Skeletal muscle cell (primary cell): ENCODE measurements at regions not wholly inside any gene's neighbourhood (a gene's known extent, or its start where the extent isn't known, plus 50 kb on each side); places are given as distances from the start of the nearest gene placed in this dataset.
"Not testable (repeated sequence)": the region's sequence is repeated elsewhere in the genome, so short reads cannot be mapped to it uniquely, and the experiment has no call there.

Experiments used
- DNase-seq: peaks from one replicate; pipeline ENCODE4 v3.0.0-alpha.2; 2010; ENCODE audit warnings: low read depth
- H3K4me3 ChIP-seq: 2 replicates; pipeline ENCODE4 v1.5.1; 2011; ENCODE audit warnings: low read depth, mild to moderate bottlenecking, control low read depth, low read length, moderate library complexity

- H3K4me3 ChIP-seq: no peak overlapping the region
- peak; percentile 81 for DNase-seq
Measured at GRCh38 chr15:77830051-77830468, 197.3 kb upstream of the LINGO1 start.

- DNase-seq, H3K4me3 ChIP-seq: not testable (repeated sequence)
Measured at GRCh38 chr15:77829331-77829730, 196.6 kb upstream of the LINGO1 start.

- DNase-seq: no peak
- H3K4me3 ChIP-seq: no peak overlapping the region
Measured at GRCh38 chr15:77827860-77828259, 195.1 kb upstream of the LINGO1 start.

- no peak for DNase-seq
- H3K4me3 ChIP-seq: no peak overlapping the region
Measured at GRCh38 chr15:77826006-77826695, 193.4 kb upstream of the LINGO1 start.

GRCh38 chr15:77825546-77825945 lies 192.8 kb upstream of the LINGO1 start:
- no peak overlapping the region for H3K4me3 ChIP-seq
- DNase-seq: no peak

GRCh38 chr15:77825252-77825542 lies 192.5 kb upstream of the LINGO1 start:
- DNase-seq: no peak
- H3K4me3 ChIP-seq: no peak overlapping the region

- no peak for DNase-seq
- no peak overlapping the region for H3K4me3 ChIP-seq
Measured at GRCh38 chr15:77824361-77825251, 191.9 kb upstream of the LINGO1 start.

GRCh38 chr15:77823736-77824135 lies 191.0 kb upstream of the LINGO1 start:
- no peak overlapping the region for H3K4me3 ChIP-seq
- DNase-seq: no peak

GRCh38 chr15:77822631-77823230 lies 190.0 kb upstream of the LINGO1 start:
- no peak overlapping the region for H3K4me3 ChIP-seq
- no peak for DNase-seq

- H3K4me3 ChIP-seq: no peak overlapping the region
- no peak for DNase-seq
Measured at GRCh38 chr15:77821959-77822256, 189.2 kb upstream of the LINGO1 start.

GRCh38 chr15:77821188-77821958 lies 188.7 kb upstream of the LINGO1 start:
- H3K4me3 ChIP-seq: no peak overlapping the region

GRCh38 chr15:77819851-77820728 lies 187.4 kb upstream of the LINGO1 start:
- no peak overlapping the region for H3K4me3 ChIP-seq

More at GRCh38 chr15:77821188-77821958, 188.7 kb upstream of the LINGO1 start:
- DNase-seq: no peak

GRCh38 chr15:77819048-77819850 lies 186.5 kb upstream of the LINGO1 start:
- no peak for DNase-seq
- peak overlapping the region; percentile 17 for H3K4me3 ChIP-seq

More at GRCh38 chr15:77819851-77820728, 187.4 kb upstream of the LINGO1 start:
- no peak for DNase-seq

GRCh38 chr15:77818484-77819047 lies 185.9 kb upstream of the LINGO1 start:
- H3K4me3 ChIP-seq: no peak overlapping the region

GRCh38 chr15:77817434-77817833 lies 184.7 kb upstream of the LINGO1 start:
- no peak for DNase-seq
- H3K4me3 ChIP-seq: no peak overlapping the region

More at GRCh38 chr15:77818484-77819047, 185.9 kb upstream of the LINGO1 start:
- DNase-seq: no peak

GRCh38 chr15:77816983-77817382 lies 184.3 kb upstream of the LINGO1 start:
- no peak for DNase-seq
- no peak overlapping the region for H3K4me3 ChIP-seq

- DNase-seq: no peak
- no peak overlapping the region for H3K4me3 ChIP-seq
Measured at GRCh38 chr15:77815015-77815414, 182.3 kb upstream of the LINGO1 start.

GRCh38 chr15:77812664-77813063 lies 180.0 kb upstream of the LINGO1 start:
- no peak for DNase-seq
- H3K4me3 ChIP-seq: no peak overlapping the region
